CD4-positive, alpha-beta T cell (primary cell): ENCODE measurements at regions not wholly inside any gene's neighbourhood (a gene's known extent, or its start where the extent isn't known, plus 50 kb on each side); places are given as distances from the start of the nearest gene placed in this dataset.

Experiments used
- ATAC-seq: fragments of 200-7000 bp; cut with Tn5 transposase; one replicate; pipeline ENCODE4 v1.10.0; 2022; ENCODE audit warnings: mild to moderate bottlenecking; ENCODE audit not compliant: poor library complexity
- CTCF ChIA-PET: fragments of 350-600 bp; sonication (Branson Sonifier 250); formaldehyde crosslinking; loops from one replicate; lab custom pipeline; 2021; ENCODE audit warnings: antibody characterized with exemption, inconsistent platforms; lab: Charles Lee
- POLR2A ChIA-PET: fragments of 350-600 bp; sonication (Branson Sonifier 250); formaldehyde crosslinking; loops from one replicate; lab custom pipeline; 2021; ENCODE audit warnings: antibody characterized with exemption, inconsistent platforms; lab: Charles Lee
- DNase-seq, 14 experiments: peaks; one replicate each; pipeline ENCODE4 v3.0.0-alpha.2; 2013 to 2020; ENCODE audit warnings: mixed read lengths in 2 of 14
- H3K27ac ChIP-seq, 2 donors: one replicate each; pipeline versions ENCODE4 v1.5.1 to v1.7.0; 2013; ENCODE audit warnings: low read length in 2 of 2, low read depth in 1 of 2, mild to moderate bottlenecking in 1 of 2
- H3K27me3 ChIP-seq, 2 experiments: 1 replicate in 1 of 2; 2 replicates in 1 of 2; pipeline versions ENCODE4 v1.6.1 to v1.7.0; 2013; ENCODE audit warnings: low read length in 2 of 2, control low read depth in 1 of 2, mild to moderate bottlenecking in 1 of 2, moderate library complexity in 1 of 2; ENCODE audit not compliant: insufficient read depth in 2 of 2, control insufficient read depth in 1 of 2
- H3K36me3 ChIP-seq: one replicate; pipeline ENCODE4 v1.6.1; 2013; ENCODE audit warnings: low read length, control low read depth; ENCODE audit not compliant: insufficient read depth
- H3K4me1 ChIP-seq: one replicate; pipeline ENCODE4 v1.6.1; 2013; ENCODE audit warnings: low read length, control low read depth; ENCODE audit not compliant: insufficient read depth
- H3K4me3 ChIP-seq: one replicate; pipeline ENCODE4 v1.5.1; 2013; ENCODE audit warnings: mild to moderate bottlenecking, low read length, moderate library complexity
- H3K9me3 ChIP-seq, 2 experiments: 1 replicate in 1 of 2; 2 replicates in 1 of 2; pipeline versions ENCODE4 v1.6.1 to v1.7.0; 2013; ENCODE audit warnings: low read length in 2 of 2, mild to moderate bottlenecking in 2 of 2, control low read depth in 1 of 2, moderate library complexity in 1 of 2; ENCODE audit not compliant: control insufficient read depth in 1 of 2, insufficient read depth in 1 of 2
- H3K27ac Mint-ChIP-seq: one replicate; pipeline ENCODE4 v1.8.0; 2020; ENCODE audit warnings: mixed read lengths
- H3K27me3 Mint-ChIP-seq: one replicate; pipeline ENCODE4 v1.8.0; 2021; ENCODE audit warnings: mixed read lengths
- H3K36me3 Mint-ChIP-seq: one replicate; pipeline ENCODE4 v1.8.0; 2021; ENCODE audit warnings: low read depth, mixed read lengths
- H3K4me1 Mint-ChIP-seq: one replicate; pipeline ENCODE4 v1.8.0; 2021; ENCODE audit warnings: low read depth, mixed read lengths
- H3K4me3 Mint-ChIP-seq: one replicate; pipeline ENCODE4 v1.8.0; 2020; ENCODE audit warnings: mild to moderate bottlenecking, mixed read lengths
- H3K9me3 Mint-ChIP-seq: one replicate; pipeline ENCODE4 v1.8.0; 2020; ENCODE audit warnings: mixed read lengths
- intact Hi-C, 2 experiments: fragments of 100-400 bp; cut with DNase I in 1 of 2; cut with micrococcal nuclease in 1 of 2; formaldehyde crosslinking; loops; one replicate each; pipeline versions ENCODE4 v1.15.1 to v1.9.0; 2023 to 2025; cut with DNase I, micrococcal nuclease
- TF ChIP-seq, protein P1 (sequence below): fragments of 200-600 bp; IDR thresholded peaks from one replicate; pipeline ENCODE4 v1.8.0; 2022; ENCODE audit warnings: antibody characterized with exemption, mild to moderate bottlenecking

DNA sequence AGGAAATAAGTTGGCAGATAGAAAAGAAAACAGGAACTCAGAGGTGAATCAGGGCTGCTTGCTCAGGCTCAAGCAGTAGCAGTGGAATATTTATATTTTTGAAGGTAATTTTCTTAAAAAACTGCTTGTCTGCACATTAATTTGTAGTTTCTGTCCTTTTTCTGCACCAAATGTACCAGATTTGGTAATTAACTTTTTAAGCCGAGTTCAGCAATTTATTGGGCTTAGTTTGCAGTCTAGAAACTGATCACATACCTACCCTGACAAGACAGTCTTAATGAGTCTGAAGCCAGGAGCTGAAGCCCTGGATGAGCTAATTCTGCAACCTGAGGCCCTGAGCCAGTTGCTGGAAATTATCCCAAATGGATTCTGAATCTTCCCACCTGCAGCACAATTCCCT lies 647.0 kb downstream of the TDRD15 start:
- no peak for ATAC-seq
- Mint-ChIP-seq H3K27me3 (no peaks in the 10 kb centered on the region), H3K4me1 (no peaks in the 10 kb centered on the region), H3K27ac (no peak overlapping the region), H3K36me3 (no peaks in the 10 kb centered on the region), H3K9me3 (peaks cover 6% of the 10 kb centered on the region), H3K4me3 (no peak overlapping the region)
- H3K9me3 ChIP-seq: no peaks in the 10 kb centered on the region
- DNase-seq: no peak
- intact Hi-C loops: no loop called here
- H3K27me3 ChIP-seq: no peaks in the 10 kb centered on the region
- H3K36me3 ChIP-seq: no peaks in the 10 kb centered on the region
- TF ChIP-seq, protein P1, sequence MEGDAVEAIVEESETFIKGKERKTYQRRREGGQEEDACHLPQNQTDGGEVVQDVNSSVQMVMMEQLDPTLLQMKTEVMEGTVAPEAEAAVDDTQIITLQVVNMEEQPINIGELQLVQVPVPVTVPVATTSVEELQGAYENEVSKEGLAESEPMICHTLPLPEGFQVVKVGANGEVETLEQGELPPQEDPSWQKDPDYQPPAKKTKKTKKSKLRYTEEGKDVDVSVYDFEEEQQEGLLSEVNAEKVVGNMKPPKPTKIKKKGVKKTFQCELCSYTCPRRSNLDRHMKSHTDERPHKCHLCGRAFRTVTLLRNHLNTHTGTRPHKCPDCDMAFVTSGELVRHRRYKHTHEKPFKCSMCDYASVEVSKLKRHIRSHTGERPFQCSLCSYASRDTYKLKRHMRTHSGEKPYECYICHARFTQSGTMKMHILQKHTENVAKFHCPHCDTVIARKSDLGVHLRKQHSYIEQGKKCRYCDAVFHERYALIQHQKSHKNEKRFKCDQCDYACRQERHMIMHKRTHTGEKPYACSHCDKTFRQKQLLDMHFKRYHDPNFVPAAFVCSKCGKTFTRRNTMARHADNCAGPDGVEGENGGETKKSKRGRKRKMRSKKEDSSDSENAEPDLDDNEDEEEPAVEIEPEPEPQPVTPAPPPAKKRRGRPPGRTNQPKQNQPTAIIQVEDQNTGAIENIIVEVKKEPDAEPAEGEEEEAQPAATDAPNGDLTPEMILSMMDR: no peak
- POLR2A ChIA-PET: no interaction called here
- H3K27ac ChIP-seq: no peak overlapping the region
- H3K4me3 ChIP-seq: no peak overlapping the region
- no peaks in the 10 kb centered on the region for H3K4me1 ChIP-seq
- CTCF ChIA-PET: no interaction called here

DNA sequence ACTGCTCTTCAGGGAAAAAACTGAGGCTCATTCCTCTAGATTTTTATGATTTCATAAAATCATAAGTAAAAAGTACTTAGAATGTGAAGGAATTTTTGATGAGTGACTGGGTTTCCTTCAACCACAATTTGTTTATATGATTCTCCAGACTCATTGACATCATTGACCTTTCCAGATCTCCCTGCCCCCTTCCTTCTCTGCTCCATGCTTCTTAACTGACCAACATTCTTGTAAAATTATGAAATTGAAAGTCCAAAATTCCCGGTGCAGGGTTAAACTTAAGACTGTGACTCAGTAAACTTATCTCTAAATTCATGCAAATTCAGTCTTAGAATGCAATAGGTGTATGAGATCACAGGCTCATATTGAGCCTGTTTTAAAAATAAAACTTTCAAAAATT lies 648.9 kb downstream of the TDRD15 start:
- Histone ChIP-seq H3K9me3 (no peaks in the 10 kb centered on the region), H3K27ac (no peak overlapping the region), H3K4me1 (no peaks in the 10 kb centered on the region), H3K4me3 (no peak overlapping the region), H3K36me3 (no peaks in the 10 kb centered on the region), H3K27me3 (no peaks in the 10 kb centered on the region)
- Mint-ChIP-seq H3K4me3 (no peak overlapping the region), H3K36me3 (no peaks in the 10 kb centered on the region), H3K4me1 (no peaks in the 10 kb centered on the region), H3K9me3 (no peaks in the 10 kb centered on the region), H3K27ac (no peak overlapping the region), H3K27me3 (no peaks in the 10 kb centered on the region)
- intact Hi-C loops: no loop called here
- ChIA-PET CTCF (no interaction called here), POLR2A (no interaction called here)
- TF ChIP-seq, protein P1: no peak
- DNase-seq (no peak), ATAC-seq (no peak)

DNA sequence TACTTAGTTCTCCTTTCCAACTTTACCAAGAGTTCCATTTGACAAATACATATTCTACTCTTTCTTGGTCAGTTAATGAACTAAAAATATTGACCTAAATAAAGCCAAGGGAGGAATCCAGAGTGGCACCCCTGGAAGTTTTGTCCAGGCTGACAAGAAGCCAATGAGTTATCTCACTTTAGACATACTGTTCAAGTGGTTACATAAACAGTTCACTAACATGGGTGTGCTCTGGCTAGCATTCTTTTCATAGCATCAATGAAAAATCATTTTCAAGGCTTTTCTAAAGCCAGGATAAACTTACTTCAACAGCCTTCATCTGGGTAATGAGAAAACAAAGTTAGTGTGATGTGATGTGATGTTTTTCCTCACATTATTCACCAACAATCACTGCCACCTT lies 649.4 kb downstream of the TDRD15 start:
- ATAC-seq (no peak), DNase-seq (no peak)
- Histone ChIP-seq H3K36me3 (no peaks in the 10 kb centered on the region), H3K4me1 (no peaks in the 10 kb centered on the region), H3K9me3 (no peaks in the 10 kb centered on the region), H3K27ac (no peak overlapping the region), H3K4me3 (no peak overlapping the region), H3K27me3 (no peaks in the 10 kb centered on the region)
- TF ChIP-seq, protein P1: no peak
- no peaks in the 10 kb centered on the region for H3K36me3 Mint-ChIP-seq
- H3K27ac Mint-ChIP-seq: no peak overlapping the region
- H3K27me3 Mint-ChIP-seq: no peaks in the 10 kb centered on the region
- POLR2A ChIA-PET: no interaction called here
- no peaks in the 10 kb centered on the region for H3K9me3 Mint-ChIP-seq
- CTCF ChIA-PET: no interaction called here
- no peaks in the 10 kb centered on the region for H3K4me1 Mint-ChIP-seq
- intact Hi-C loops: no loop called here
- no peak overlapping the region for H3K4me3 Mint-ChIP-seq
